Mesodermal cell (in vitro differentiated cells): ENCODE measurements at regions not wholly inside any gene's neighbourhood (a gene's known extent, or its start where the extent isn't known, plus 50 kb on each side); places are given as distances from the start of the nearest gene placed in this dataset.

Experiments
- H3K27ac ChIP-seq: 2 replicates; pipeline ENCODE4 v1.7.0; 2013; ENCODE audit warnings: mild to moderate bottlenecking, low read depth, low read length, moderate library complexity; ENCODE audit not compliant: severe bottlenecking
- H3K36me3 ChIP-seq: 2 replicates; pipeline ENCODE4 v1.7.1; 2013; ENCODE audit warnings: mild to moderate bottlenecking, low read length, moderate library complexity; ENCODE audit not compliant: control insufficient read depth, insufficient read depth
- H3K4me1 ChIP-seq: one replicate; pipeline ENCODE4 v1.7.1; 2013; ENCODE audit warnings: mild to moderate bottlenecking, low read length; ENCODE audit not compliant: insufficient read depth, control insufficient read depth, poor library complexity, severe bottlenecking
- H3K4me3 ChIP-seq: 2 replicates; pipeline ENCODE4 v1.7.0; 2013; ENCODE audit warnings: low read length, control low read depth, mild to moderate bottlenecking; ENCODE audit not compliant: insufficient read depth, poor library complexity, severe bottlenecking; ENCODE audit errors: extremely low read depth
- H3K9me3 ChIP-seq: 2 replicates; pipeline ENCODE4 v1.7.1; 2013; ENCODE audit warnings: mild to moderate bottlenecking, low read length, moderate library complexity; ENCODE audit not compliant: control insufficient read depth
- WGBS, 2 experiments: methylation state at CpG; one replicate each; pipeline ENCODE4 v1.1.5; 2013; ENCODE audit warnings: missing lambda C conversion rate in 2 of 2; ENCODE audit not compliant: insufficient coverage in 2 of 2; 5-methylcytosine and 5-hydroxymethylcytosine counted together

- no peak overlapping the region for H3K27ac ChIP-seq
- 37 to 46% methylated on average over 7 to 10 of the region's 14 CpGs for WGBS, 2 experiments
- H3K4me3 ChIP-seq, result no peak overlapping the region
- H3K9me3 ChIP-seq, result no peaks in the 10 kb centered on the region
- H3K4me1 ChIP-seq, result peaks cover 2% of the 10 kb centered on the region
- no peaks in the 10 kb centered on the region for H3K36me3 ChIP-seq
These were observed 390.4 kb upstream of the LMCD1 start for GRCh38 chr3:8110966-8111798.

GRCh38 chr3:8112587-8112986 lies 389.0 kb upstream of the LMCD1 start:
- Histone ChIP-seq H3K27ac (no peak overlapping the region), H3K4me1 (peaks cover 2% of the 10 kb centered on the region), H3K9me3 (no peaks in the 10 kb centered on the region), H3K36me3 (no peaks in the 10 kb centered on the region), H3K4me3 (no peak overlapping the region)
- 71 to 86% methylated on average over 4 to 5 of the region's 7 CpGs for WGBS, 2 experiments

- 56 to 70% methylated on average over 4 to 5 of the region's 6 CpGs for WGBS, 2 experiments
- Histone ChIP-seq H3K27ac (no peak overlapping the region), H3K4me1 (peaks cover 2% of the 10 kb centered on the region), H3K9me3 (no peaks in the 10 kb centered on the region), H3K36me3 (no peaks in the 10 kb centered on the region), H3K4me3 (no peak overlapping the region)
These were observed 388.0 kb upstream of the LMCD1 start for GRCh38 chr3:8113626-8114025.

- H3K4me3 ChIP-seq, result no peak overlapping the region
- no peaks in the 10 kb centered on the region for H3K4me1 ChIP-seq
- no peaks in the 10 kb centered on the region for H3K36me3 ChIP-seq
- no peaks in the 10 kb centered on the region for H3K9me3 ChIP-seq
- no peak overlapping the region for H3K27ac ChIP-seq
- 80 to 100% methylated on average over 1 of the region's 2 CpGs for WGBS, 2 experiments
These were observed 372.9 kb upstream of the LMCD1 start for GRCh38 chr3:8128686-8129085.

GRCh38 chr3:8136553-8136952 lies 365.1 kb upstream of the LMCD1 start:
- WGBS, 2 experiments, result 81 to 94% methylated on average over 2 of the region's 3 CpGs
- Histone ChIP-seq H3K9me3 (no peaks in the 10 kb centered on the region), H3K27ac (no peak overlapping the region), H3K4me1 (no peaks in the 10 kb centered on the region), H3K36me3 (no peaks in the 10 kb centered on the region), H3K4me3 (no peak overlapping the region)

- Histone ChIP-seq H3K4me3 (no peak overlapping the region), H3K27ac (no peak overlapping the region), H3K36me3 (no peaks in the 10 kb centered on the region), H3K4me1 (no peaks in the 10 kb centered on the region), H3K9me3 (no peaks in the 10 kb centered on the region)
- no CpG with 5 or more reads among the region's 2 CpGs for WGBS, 2 experiments
These were observed 358.4 kb upstream of the LMCD1 start for GRCh38 chr3:8143186-8143585.

GRCh38 chr3:8145661-8146060 lies 356.0 kb upstream of the LMCD1 start:
- H3K27ac ChIP-seq, result no peak overlapping the region
- no peak overlapping the region for H3K4me3 ChIP-seq
- H3K4me1 ChIP-seq, result peaks cover 4% of the 10 kb centered on the region
- H3K36me3 ChIP-seq, result no peaks in the 10 kb centered on the region
- H3K9me3 ChIP-seq, result no peaks in the 10 kb centered on the region
- no CpG with 5 or more reads among the region's 2 CpGs for WGBS, 2 experiments

- Histone ChIP-seq H3K27ac (no peak overlapping the region), H3K36me3 (no peaks in the 10 kb centered on the region), H3K9me3 (no peaks in the 10 kb centered on the region), H3K4me3 (no peak overlapping the region), H3K4me1 (peaks cover 6% of the 10 kb centered on the region)
- WGBS, 2 experiments, result 100% methylated on average over 1 of the region's 1 CpG; no CpG with 5 or more reads in 1 of the 2 experiments
These were observed 353.9 kb upstream of the LMCD1 start for GRCh38 chr3:8147711-8148110.

- no peaks in the 10 kb centered on the region for H3K36me3 ChIP-seq
- H3K27ac ChIP-seq, result no peak overlapping the region
- peaks cover 6% of the 10 kb centered on the region for H3K4me1 ChIP-seq
- WGBS, 2 experiments, result 86 to 89% methylated on average over 2 to 4 of the region's 6 CpGs
- H3K4me3 ChIP-seq, result no peak overlapping the region
- no peaks in the 10 kb centered on the region for H3K9me3 ChIP-seq
These were observed 348.7 kb upstream of the LMCD1 start for GRCh38 chr3:8152821-8153418.

GRCh38 chr3:8153800-8154199 lies 347.8 kb upstream of the LMCD1 start:
- no peaks in the 10 kb centered on the region for H3K36me3 ChIP-seq
- H3K27ac ChIP-seq, result no peak overlapping the region
- peaks cover 6% of the 10 kb centered on the region for H3K4me1 ChIP-seq
- H3K9me3 ChIP-seq, result no peaks in the 10 kb centered on the region
- no peak overlapping the region for H3K4me3 ChIP-seq

- Histone ChIP-seq H3K4me1 (peaks cover 6% of the 10 kb centered on the region), H3K36me3 (no peaks in the 10 kb centered on the region), H3K4me3 (no peak overlapping the region), H3K27ac (no peak overlapping the region), H3K9me3 (no peaks in the 10 kb centered on the region)
- 91 to 96% methylated on average over 3 of the region's 3 CpGs for WGBS, 2 experiments
These were observed 347.0 kb upstream of the LMCD1 start for GRCh38 chr3:8154617-8155016.
